Keratinocyte (primary cell): ENCODE measurements at regions not wholly inside any gene's neighbourhood (a gene's known extent, or its start where the extent isn't known, plus 50 kb on each side); places are given as distances from the start of the nearest gene placed in this dataset.
"Not testable (repeated sequence)": the region's sequence is repeated elsewhere in the genome, so short reads cannot be mapped to it uniquely, and the experiment has no call there.

Experiments used
- DNase-seq: peaks from one replicate; pipeline ENCODE4 v3.0.0-alpha.2; 2011; ENCODE audit warnings: low read depth, missing footprints, low spot score
- FAIRE-seq: peaks from 2 replicates; lab custom pipeline; 2011; peaks lifted over from hg19 to GRCh38; lab: Jason Lieb, UNC
- H2AFZ ChIP-seq: 2 replicates; pipeline ENCODE4 v1.6.0; 2012; ENCODE audit warnings: low read length, control low read depth, inconsistent platforms; ENCODE audit not compliant: control insufficient read depth
- H3K27ac ChIP-seq: 2 replicates; pipeline ENCODE4 v1.5.1; 2011; ENCODE audit warnings: low read length; ENCODE audit not compliant: control insufficient read depth, insufficient read depth
- H3K27me3 ChIP-seq: 3 replicates; pipeline ENCODE4 v1.6.0; 2011; ENCODE audit warnings: low read length; ENCODE audit not compliant: control insufficient read depth, insufficient read depth; ENCODE audit errors: extremely low read depth
- H3K36me3 ChIP-seq, 2 experiments: 2 replicates in 1 of 2; 3 replicates in 1 of 2; pipeline ENCODE4 v1.5.1; 2011; ENCODE audit warnings: low read length in 2 of 2, mild to moderate bottlenecking in 1 of 2; ENCODE audit not compliant: control insufficient read depth in 2 of 2, insufficient read depth in 2 of 2; ENCODE audit errors: extremely low read depth in 1 of 2
- H3K4me1 ChIP-seq: 3 replicates; pipeline ENCODE4 v1.5.1; 2011; ENCODE audit warnings: low read length; ENCODE audit not compliant: control insufficient read depth, insufficient read depth; ENCODE audit errors: extremely low read depth
- H3K4me2 ChIP-seq: 3 replicates; pipeline ENCODE4 v1.6.0; 2011; ENCODE audit warnings: low read depth, low read length; ENCODE audit not compliant: control insufficient read depth, insufficient read depth; ENCODE audit errors: extremely low read depth
- H3K4me3 ChIP-seq, 3 experiments: fragments of 200-600 bp in 1 of 3; sonication (generic) in 1 of 3; 2 replicates in 2 of 3; 3 replicates in 1 of 3; pipeline ENCODE4 v1.5.1; 2011 to 2016; ENCODE audit warnings: low read length in 3 of 3, mild to moderate bottlenecking in 3 of 3, control low read depth in 2 of 3, inconsistent platforms in 1 of 3, low read depth in 1 of 3, mixed read lengths in 1 of 3, mixed run types in 1 of 3, moderate library complexity in 1 of 3; ENCODE audit not compliant: control insufficient read depth in 2 of 3, insufficient read depth in 2 of 3; ENCODE audit errors: extremely low read depth in 1 of 3
- H3K79me2 ChIP-seq: 2 replicates; pipeline ENCODE4 v1.6.0; 2012; ENCODE audit warnings: low read length; ENCODE audit not compliant: control insufficient read depth, insufficient read depth
- H3K9ac ChIP-seq: 3 replicates; pipeline ENCODE4 v1.6.0; 2011; ENCODE audit warnings: low read length; ENCODE audit not compliant: control insufficient read depth, insufficient read depth; ENCODE audit errors: extremely low read depth
- H3K9me1 ChIP-seq: 3 replicates; pipeline ENCODE4 v1.6.0; 2011; ENCODE audit warnings: low read length; ENCODE audit not compliant: control insufficient read depth, insufficient read depth; ENCODE audit errors: extremely low read depth
- H3K9me3 ChIP-seq: 2 replicates; pipeline ENCODE4 v1.5.1; 2012; ENCODE audit warnings: low read depth, low read length; ENCODE audit not compliant: control insufficient read depth
- H4K20me1 ChIP-seq: 3 replicates; pipeline ENCODE4 v1.6.0; 2011; ENCODE audit warnings: low read length; ENCODE audit not compliant: control insufficient read depth, insufficient read depth; ENCODE audit errors: extremely low read depth
- EZH2 ChIP-seq: IDR thresholded peaks from one replicate; pipeline ENCODE4 v1.6.1; 2012; ENCODE audit warnings: inconsistent platforms, mild to moderate bottlenecking, low read length, moderate library complexity
- dilution Hi-C: fragments of 300-500 bp; cut with MboI; formaldehyde crosslinking; loops from one replicate; pipeline ENCODE4 v1.7.0; 2020; ENCODE audit warnings: low sequenced_read_pairs; ENCODE audit not compliant: extremely low pct_ligation_motif_present
- TF ChIP-seq, protein P1 (sequence below), 3 experiments: IDR thresholded peaks in 1 of 3; conservative IDR thresholded peaks in 1 of 3; optimal IDR thresholded peaks in 1 of 3; 2 replicates in 2 of 3; 3 replicates in 1 of 3; pipeline versions ENCODE3 to v1.5.1; 2011; ENCODE audit warnings: low read length in 3 of 3, mild to moderate bottlenecking in 3 of 3, moderate library complexity in 2 of 3, control low read depth in 1 of 3, inconsistent platforms in 1 of 3; ENCODE audit not compliant: insufficient read depth in 2 of 3; ENCODE audit errors: extremely low read depth in 1 of 3

DNA sequence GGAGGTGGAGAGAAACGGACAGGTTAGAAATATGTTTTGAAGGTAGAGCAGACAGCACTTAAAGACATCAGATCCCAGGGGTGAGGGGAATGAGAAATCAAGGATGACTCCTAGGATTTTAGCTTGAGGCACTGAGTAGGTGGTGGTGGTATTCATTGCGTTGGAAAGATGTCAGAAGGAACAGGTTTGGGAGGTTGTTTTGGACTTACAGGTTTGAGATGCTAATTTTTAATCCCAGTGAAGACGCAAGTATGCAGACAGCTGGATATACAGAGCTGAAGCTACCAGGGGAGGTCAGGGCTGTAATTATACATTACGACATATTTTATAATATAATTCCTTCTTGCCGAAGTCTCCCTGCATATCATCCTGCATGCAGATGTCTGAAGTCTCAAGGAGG lies 433.3 kb downstream of the XYLT1 start:
- no peak for TF ChIP-seq EZH2
- TF ChIP-seq, protein P1, sequence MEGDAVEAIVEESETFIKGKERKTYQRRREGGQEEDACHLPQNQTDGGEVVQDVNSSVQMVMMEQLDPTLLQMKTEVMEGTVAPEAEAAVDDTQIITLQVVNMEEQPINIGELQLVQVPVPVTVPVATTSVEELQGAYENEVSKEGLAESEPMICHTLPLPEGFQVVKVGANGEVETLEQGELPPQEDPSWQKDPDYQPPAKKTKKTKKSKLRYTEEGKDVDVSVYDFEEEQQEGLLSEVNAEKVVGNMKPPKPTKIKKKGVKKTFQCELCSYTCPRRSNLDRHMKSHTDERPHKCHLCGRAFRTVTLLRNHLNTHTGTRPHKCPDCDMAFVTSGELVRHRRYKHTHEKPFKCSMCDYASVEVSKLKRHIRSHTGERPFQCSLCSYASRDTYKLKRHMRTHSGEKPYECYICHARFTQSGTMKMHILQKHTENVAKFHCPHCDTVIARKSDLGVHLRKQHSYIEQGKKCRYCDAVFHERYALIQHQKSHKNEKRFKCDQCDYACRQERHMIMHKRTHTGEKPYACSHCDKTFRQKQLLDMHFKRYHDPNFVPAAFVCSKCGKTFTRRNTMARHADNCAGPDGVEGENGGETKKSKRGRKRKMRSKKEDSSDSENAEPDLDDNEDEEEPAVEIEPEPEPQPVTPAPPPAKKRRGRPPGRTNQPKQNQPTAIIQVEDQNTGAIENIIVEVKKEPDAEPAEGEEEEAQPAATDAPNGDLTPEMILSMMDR (optimal IDR thresholded peaks at IDR 0.05 in 1 of 3, IDR thresholded peaks at IDR 0.05 in 1 of 3, conservative IDR thresholded peaks at IDR 0.05 in 1 of 3; ENCODE audit: extremely low read depth in 1 of 3, insufficient read depth in 2 of 3, low read length in 3 of 3): no peak
- H3K36me3 ChIP-seq: no peaks in the 10 kb centered on the region
- DNase-seq (no peak), FAIRE-seq (no peak)
- no peak overlapping the region for H3K4me3 ChIP-seq
- dilution Hi-C loops: no loop called here
- H3K27me3 ChIP-seq: no peaks in the 10 kb centered on the region
- H2AFZ ChIP-seq: no peak overlapping the region
- H3K9ac ChIP-seq: no peak overlapping the region
- no peaks in the 10 kb centered on the region for H3K4me1 ChIP-seq
- H3K79me2 ChIP-seq: no peaks in the 10 kb centered on the region
- no peaks in the 10 kb centered on the region for H3K9me3 ChIP-seq
- H3K9me1 ChIP-seq: no peaks in the 10 kb centered on the region
- H3K4me2 ChIP-seq: no peak overlapping the region
- H3K27ac ChIP-seq: no peak overlapping the region
- H4K20me1 ChIP-seq: no peaks in the 10 kb centered on the region

DNA sequence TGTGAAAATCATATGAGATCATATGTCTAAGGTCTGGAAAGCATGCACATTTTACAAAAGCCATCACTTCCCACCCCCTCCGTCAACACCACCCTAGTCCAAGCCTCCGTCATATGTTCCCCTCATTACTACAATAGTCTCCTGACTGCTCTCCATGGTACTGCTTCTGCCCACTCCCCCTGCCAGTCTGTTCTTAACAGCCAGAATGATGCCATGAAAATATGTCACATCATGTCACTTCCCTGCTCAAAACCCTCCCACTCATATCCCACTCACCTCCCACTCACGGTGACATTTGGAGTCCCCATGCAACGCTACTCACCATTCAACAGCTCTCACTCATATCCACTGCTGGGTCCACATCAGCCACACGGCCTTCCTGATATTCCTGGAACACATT lies 432.3 kb downstream of the XYLT1 start:
- FAIRE-seq (no peak), DNase-seq (no peak)
- H3K4me3 ChIP-seq: no peak overlapping the region
- H3K79me2 ChIP-seq: no peaks in the 10 kb centered on the region
- no peaks in the 10 kb centered on the region for H4K20me1 ChIP-seq
- dilution Hi-C loops: no loop called here
- H3K27me3 ChIP-seq: no peaks in the 10 kb centered on the region
- no peaks in the 10 kb centered on the region for H3K36me3 ChIP-seq
- no peak overlapping the region for H3K4me2 ChIP-seq
- H3K9me3 ChIP-seq: no peaks in the 10 kb centered on the region
- H2AFZ ChIP-seq: no peak overlapping the region
- H3K27ac ChIP-seq: no peak overlapping the region
- no peak overlapping the region for H3K9ac ChIP-seq
- H3K9me1 ChIP-seq: no peaks in the 10 kb centered on the region
- TF ChIP-seq EZH2: no peak
- TF ChIP-seq, protein P1 (optimal IDR thresholded peaks at IDR 0.05 in 1 of 3, IDR thresholded peaks at IDR 0.05 in 1 of 3, conservative IDR thresholded peaks at IDR 0.05 in 1 of 3; ENCODE audit: extremely low read depth in 1 of 3, insufficient read depth in 2 of 3, low read length in 3 of 3): no peak
- H3K4me1 ChIP-seq: no peaks in the 10 kb centered on the region

DNA sequence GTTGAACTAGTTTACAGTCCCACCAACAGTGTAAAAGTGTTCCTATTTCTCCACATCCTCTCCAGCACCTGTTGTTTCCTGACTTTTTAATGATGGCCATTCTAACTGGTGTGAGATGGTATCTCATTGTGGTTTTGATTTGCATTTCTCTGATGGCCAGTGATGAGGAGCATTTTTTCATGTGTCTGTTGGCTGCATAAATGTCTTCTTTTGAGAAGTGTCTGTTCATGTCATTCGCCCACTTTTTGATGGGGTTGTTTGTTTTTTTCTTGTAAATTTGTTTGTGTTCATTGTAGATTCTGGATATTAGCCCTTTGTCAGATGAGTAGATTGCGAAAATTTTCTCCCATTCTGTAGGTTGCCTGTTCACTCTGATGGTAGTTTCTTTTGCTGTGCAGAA lies 421.7 kb downstream of the XYLT1 start:
- DNase-seq, H3K9me3 ChIP-seq, H3K27ac ChIP-seq, H3K79me2 ChIP-seq, H3K36me3 ChIP-seq, H3K27me3 ChIP-seq, H4K20me1 ChIP-seq, H2AFZ ChIP-seq, FAIRE-seq, H3K4me3 ChIP-seq, H3K9ac ChIP-seq, H3K9me1 ChIP-seq, H3K4me2 ChIP-seq, H3K4me1 ChIP-seq, dilution Hi-C loops: not testable (repeated sequence)
